ENCODE measurements at regions not wholly inside any gene's neighbourhood (a gene's known extent, or its start where the extent isn't known, plus 50 kb on each side); places are given as distances from the start of the nearest gene placed in this dataset.

DNA sequence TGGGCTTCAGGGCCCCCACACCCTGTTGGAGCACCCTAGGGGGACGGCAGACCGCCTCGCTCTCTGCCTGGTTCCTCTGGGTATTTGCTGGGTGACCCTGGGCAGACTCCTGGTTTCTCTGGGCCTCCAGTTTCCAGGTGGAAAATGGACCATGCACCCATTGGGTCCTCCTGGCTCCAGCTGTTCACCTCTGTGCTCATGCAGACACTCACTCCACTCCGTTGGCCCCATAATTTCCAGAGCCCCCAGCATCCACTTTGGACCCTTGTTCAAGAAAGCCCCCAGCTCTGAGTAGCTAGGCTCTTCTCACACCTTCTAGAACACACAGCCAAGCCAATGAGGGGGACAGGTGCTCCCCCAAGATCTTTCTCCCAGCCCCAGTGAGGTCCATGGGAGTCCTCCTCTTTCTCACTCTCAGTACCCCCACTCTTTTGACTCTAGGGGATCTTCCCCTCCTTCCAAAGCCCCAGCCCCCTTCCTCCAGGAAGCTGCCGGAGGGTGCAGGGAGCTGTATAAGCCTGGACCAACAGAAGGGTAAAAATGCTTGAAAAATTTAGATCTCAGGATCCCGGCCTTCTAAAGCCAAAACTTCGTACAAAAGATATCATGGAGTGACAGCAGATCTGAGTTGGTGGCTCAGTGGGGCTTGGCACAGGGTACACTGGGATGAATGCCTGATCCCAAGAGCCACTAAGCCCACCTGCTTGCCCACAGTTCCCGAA, 174.8 kb upstream of the RTL1 start:
- H3K27ac ChIP-seq, result no peak overlapping the region
- ChIA-PET POLR2A (ENCODE audit: low non-redundant PET) (no interaction called here), CTCF (no interaction called here)
- TF ChIP-seq, protein P1, sequence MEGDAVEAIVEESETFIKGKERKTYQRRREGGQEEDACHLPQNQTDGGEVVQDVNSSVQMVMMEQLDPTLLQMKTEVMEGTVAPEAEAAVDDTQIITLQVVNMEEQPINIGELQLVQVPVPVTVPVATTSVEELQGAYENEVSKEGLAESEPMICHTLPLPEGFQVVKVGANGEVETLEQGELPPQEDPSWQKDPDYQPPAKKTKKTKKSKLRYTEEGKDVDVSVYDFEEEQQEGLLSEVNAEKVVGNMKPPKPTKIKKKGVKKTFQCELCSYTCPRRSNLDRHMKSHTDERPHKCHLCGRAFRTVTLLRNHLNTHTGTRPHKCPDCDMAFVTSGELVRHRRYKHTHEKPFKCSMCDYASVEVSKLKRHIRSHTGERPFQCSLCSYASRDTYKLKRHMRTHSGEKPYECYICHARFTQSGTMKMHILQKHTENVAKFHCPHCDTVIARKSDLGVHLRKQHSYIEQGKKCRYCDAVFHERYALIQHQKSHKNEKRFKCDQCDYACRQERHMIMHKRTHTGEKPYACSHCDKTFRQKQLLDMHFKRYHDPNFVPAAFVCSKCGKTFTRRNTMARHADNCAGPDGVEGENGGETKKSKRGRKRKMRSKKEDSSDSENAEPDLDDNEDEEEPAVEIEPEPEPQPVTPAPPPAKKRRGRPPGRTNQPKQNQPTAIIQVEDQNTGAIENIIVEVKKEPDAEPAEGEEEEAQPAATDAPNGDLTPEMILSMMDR (conservative IDR thresholded peaks at IDR 0.05; ENCODE audit: low read depth), result no peak
- no peak for DNase-seq (ENCODE audit: low spot score)

DNA sequence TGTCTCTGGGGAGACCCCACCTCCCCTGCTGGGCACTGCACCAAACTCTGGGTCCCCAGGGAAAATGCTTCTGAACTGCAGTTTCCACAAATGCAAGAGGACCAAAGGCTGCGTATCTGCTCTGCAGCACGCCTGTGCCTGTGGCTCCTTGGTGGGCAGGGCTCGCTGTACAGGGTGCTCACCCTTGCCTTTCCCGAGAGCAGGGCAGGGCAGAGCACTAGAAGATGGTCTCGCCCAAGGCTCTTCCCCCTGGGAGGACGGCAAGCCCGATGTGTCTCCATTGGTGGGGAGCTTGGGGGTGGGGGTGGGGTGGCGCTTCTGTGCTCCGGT, 175.3 kb upstream of the RTL1 start:
- H3K27ac ChIP-seq, result no peak overlapping the region
- DNase-seq (ENCODE audit: low spot score), result no peak
- ChIA-PET CTCF (no interaction called here), POLR2A (ENCODE audit: low non-redundant PET) (no interaction called here)
- TF ChIP-seq, protein P1 (conservative IDR thresholded peaks at IDR 0.05; ENCODE audit: low read depth), result no peak

DNA sequence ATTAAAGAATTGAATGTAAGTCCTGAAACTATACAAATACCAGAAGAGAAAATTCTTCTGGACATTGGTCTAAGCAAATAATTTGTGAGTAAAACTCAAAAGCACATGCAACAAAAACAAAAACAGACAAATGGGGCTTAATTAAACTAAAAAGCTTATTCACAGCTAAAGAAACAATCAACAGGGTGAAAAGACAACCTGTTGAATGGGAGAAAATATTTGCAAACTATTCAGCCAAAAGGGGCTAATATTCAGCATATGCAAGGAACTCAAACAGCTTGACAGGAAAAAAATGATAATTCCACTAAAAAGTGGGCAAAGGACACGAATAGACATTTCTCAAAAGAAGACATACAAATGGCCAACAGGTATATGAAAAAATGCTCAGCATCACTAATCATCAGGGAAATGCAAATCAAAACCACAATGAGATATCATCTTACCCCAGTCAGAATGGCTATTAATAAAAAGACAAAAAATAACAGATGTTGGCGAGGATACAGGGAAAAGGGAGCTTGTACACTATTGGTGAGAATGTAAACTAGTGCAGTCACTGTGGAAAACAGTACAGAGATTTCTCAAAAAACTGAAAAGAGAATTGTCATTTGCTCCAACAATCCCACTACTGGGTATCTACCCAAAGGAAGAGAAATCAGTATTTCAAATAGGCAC, 177.5 kb upstream of the RTL1 start:
- no peak for DNase-seq (ENCODE audit: low spot score)
- ChIA-PET CTCF (interaction anchor here (0.7 kb wide), 1 partner anchor 35 kb away, joined by 3 read pairs; no protein-coding TSS in a partner anchor), POLR2A (ENCODE audit: low non-redundant PET) (no interaction called here)
- TF ChIP-seq, protein P1 (conservative IDR thresholded peaks at IDR 0.05; ENCODE audit: low read depth), result no peak
- no peak overlapping the region for H3K27ac ChIP-seq

DNA sequence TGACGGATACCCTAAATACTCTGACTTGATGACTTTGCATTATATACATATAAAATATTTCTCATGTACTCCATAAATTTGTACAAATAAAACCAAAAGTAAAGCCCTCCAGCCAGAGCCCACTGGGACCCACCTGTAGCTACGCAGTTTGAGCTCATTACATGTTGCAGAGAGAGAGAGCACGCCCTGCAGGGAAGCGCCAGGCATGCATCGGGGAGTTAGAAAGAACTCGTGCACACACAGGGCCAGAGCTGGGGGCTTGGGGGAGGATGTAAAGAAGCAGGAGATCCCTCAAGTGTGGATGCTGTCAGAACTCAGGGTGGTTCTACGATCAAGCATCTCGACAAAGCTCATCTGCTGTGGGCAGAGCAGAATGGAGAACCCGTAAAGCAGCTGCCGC, 178.5 kb upstream of the RTL1 start:
- TF ChIP-seq, protein P1 (conservative IDR thresholded peaks at IDR 0.05; ENCODE audit: low read depth), result no peak
- H3K27ac ChIP-seq, result no peak overlapping the region
- no peak for DNase-seq (ENCODE audit: low spot score)
- POLR2A ChIA-PET (ENCODE audit: low non-redundant PET), result no interaction called here
- CTCF ChIA-PET, result interaction anchor here (0.5 to 1.4 kb wide), 3 partner anchors 231 to 810 kb away, joined by 3 to 8 read pairs (median 4); no protein-coding TSS in a partner anchor

DNA sequence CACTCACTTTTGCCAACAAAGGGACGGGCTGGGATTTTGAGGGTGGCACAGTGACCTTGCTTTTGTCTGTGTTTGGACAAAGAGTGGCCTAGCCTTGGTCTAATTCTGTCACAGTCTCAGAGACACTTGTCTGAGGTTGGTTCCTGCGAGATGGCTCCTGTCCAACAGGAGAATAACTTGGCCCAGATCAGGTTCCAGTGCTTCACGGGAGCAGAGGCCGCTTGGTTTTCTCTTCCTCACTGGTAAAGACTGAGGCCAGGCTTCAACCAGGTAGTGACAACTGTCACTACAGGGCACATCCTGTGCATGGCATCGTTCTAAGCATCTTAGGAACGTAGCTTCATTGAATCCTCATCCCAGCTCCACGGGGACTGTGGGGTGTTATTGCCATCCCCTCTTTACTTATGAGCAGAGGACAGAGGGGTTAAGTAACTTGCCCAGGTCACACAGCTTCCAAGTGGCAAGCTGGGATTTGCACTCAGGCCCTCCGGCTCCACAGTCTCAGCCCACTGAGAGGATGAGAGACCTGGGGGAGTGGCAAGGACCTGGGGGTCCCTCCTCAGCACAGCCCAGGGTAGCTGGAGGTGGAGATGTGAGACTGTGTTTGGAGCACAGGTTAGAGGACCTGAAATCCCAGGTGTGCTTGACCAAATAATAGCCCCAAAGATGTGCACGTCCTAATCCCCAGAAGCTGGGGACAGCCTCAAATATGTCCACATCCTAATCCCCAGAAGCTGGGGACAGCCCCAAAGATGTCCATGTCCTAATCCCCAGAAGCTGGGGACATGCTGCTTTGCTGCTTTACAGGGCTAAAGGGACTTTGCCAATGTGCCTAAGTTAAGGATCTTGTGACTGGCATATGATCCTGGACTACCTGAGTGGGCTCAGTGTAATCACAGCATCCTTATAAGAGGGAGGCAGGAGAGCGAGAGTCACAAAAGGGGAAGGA, 179.2 kb upstream of the RTL1 start:
- CTCF ChIA-PET, result interaction anchor here (0.5 to 1.4 kb wide), 2 partner anchors 9 to 232 kb away, joined by 3 to 4 read pairs; no protein-coding TSS in a partner anchor
- POLR2A ChIA-PET (ENCODE audit: low non-redundant PET), result no interaction called here
- TF ChIP-seq, protein P1 (conservative IDR thresholded peaks at IDR 0.05; ENCODE audit: low read depth), result no peak
- no peak for DNase-seq (ENCODE audit: low spot score)
- H3K27ac ChIP-seq, result no peak overlapping the region

Data from RWPE1 (cell line).